CMK (cell line): ENCODE measurements at regions not wholly inside any gene's neighbourhood (a gene's known extent, or its start where the extent isn't known, plus 50 kb on each side); places are given as distances from the start of the nearest gene placed in this dataset.
"Not testable (repeated sequence)": the region's sequence is repeated elsewhere in the genome, so short reads cannot be mapped to it uniquely, and the experiment has no call there.

Experiments used
- DNase-seq: peaks from one replicate; pipeline ENCODE4 v3.0.0-alpha.2; 2010; ENCODE audit warnings: low read depth

DNA sequence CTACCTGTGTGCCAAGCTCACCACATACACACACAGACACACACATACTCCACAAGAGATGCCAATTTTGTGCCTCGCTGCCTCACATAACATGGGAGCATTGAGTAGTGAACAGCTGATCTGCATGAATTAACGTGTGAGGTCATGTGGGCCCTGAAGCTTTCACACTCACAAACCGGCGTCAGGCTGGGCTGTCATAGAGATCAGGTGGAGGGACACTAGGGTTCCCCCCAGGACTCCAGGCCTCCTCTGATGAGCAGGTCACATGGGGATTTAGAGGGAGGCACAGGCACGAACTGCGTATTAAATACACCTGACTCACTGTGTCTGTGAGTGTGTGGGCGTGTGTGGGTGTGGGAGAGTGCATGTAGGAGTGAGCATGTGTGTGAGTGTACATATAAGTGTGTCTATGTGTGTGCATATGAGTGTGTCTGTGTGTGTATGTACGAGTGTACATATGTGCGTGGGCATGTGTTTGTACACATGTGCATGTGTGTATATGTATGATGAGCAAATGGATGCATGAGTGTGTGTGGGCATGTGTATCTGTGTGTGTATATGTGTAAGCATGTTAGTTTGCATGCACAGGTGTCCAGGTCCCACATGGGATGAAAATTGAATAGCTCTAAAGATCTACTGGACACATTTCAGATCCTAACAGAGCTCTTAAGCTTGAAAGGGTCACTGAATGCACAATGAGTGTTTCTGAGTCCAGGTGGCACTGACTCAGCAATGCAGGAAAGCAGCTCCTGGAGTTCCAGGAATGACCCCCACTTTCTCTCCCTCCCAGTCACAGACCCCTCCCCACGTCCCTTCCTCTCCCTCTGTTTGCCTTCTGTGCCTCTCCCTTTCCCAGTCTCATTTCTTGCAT is 336.6 kb downstream of the PREX1 start:
- DNase-seq = no peak

- DNase-seq = not testable (repeated sequence)
Measured at GRCh38 chr20:48490341-48490740, 337.5 kb downstream of the PREX1 start.

DNA sequence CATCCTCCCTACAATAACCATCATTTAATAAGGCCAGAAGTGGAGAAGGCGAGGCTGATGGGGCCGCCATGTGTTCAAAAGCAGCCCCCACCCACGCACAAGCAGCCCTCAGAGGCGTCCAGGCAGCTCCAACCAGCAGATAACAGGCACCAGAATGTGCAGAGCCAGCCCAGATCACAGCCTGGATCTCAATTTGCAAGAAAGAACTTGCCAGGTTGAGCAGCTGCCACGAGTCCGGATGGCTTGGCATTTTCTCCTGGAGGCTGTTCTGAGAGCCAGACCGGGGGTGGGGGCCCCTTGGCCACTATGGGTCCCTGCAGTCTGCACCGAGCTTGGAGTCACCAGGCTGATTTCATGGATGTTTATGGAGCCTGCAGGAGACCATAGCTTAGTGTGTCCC is 338.1 kb downstream of the PREX1 start:
- no peak for DNase-seq

DNA sequence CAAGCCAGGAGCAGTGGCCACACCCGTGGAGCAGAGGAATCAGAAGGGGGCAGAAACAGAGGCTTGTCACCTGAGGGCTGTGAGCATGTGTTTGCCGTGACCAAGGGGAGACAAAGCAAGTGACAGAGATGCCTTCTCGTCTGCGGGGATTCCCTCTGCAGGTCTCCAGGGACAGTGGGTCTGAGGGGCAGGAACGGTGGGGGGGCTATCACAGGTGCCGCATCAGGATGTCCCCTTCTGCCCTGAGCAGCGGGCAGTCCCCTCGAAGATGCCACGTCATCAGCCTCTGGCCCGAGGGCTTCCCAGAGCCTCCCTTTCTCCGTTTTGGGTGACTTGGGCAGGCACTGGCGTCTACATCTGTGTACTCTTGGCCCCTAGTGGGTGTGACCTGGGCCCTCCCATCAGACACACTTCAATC is 338.7 kb downstream of the PREX1 start:
- no peak for DNase-seq

- DNase-seq = not testable (repeated sequence)
Measured at GRCh38 chr20:48488334-48489034, 339.3 kb downstream of the PREX1 start.

DNA sequence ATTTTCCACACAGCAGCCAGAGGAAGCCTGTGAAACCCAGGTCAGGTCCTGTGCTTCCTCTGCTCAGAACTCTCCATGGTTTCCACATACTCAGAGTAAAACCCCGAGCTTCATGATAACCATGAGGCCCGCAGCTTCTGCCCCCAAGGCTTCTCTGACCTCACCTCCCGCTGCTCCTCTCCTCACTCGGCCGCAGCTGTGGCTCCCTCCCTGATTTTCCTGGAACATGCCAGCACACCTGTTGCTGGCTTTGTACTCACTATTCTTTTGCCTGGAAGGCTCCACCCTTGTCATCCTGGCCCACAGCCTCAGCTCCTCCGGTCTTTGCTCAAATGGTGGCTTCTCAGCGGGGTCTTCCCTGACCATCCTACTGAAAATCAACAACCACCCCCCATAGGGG is 341.7 kb downstream of the PREX1 start:
- DNase-seq = no peak

- not testable (repeated sequence) for DNase-seq
Measured at GRCh38 chr20:48485153-48485552, 342.6 kb downstream of the PREX1 start.

- no peak for DNase-seq
Measured at GRCh38 chr20:48483334-48484066, 344.3 kb downstream of the PREX1 start.

DNA sequence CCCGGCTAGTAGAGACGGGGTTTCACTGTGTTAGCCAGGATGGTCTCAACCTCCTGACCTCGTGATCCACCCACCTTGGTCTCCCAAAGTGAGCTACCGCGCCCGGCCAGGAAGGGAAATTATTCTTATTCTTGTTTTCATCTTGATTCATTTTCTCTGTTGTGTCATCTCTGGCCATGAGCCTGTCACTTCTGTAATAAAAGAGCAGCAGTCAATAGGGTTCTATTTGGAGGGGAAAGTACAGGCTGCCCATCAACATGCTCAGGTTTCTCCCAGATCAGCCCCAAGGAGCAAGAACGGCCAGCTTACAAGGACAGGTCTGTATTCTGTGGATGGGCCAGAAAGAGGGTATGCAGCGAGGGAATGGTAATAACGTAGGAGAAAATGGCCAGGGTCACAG is 345.0 kb downstream of the PREX1 start:
- no peak for DNase-seq

- no peak for DNase-seq
Measured at GRCh38 chr20:48480216-48480772, 347.5 kb downstream of the PREX1 start.

- no peak for DNase-seq
Measured at GRCh38 chr20:48478806-48479585, 348.8 kb downstream of the PREX1 start.

- no peak for DNase-seq
Measured at GRCh38 chr20:48478370-48478769, 349.4 kb downstream of the PREX1 start.

DNA sequence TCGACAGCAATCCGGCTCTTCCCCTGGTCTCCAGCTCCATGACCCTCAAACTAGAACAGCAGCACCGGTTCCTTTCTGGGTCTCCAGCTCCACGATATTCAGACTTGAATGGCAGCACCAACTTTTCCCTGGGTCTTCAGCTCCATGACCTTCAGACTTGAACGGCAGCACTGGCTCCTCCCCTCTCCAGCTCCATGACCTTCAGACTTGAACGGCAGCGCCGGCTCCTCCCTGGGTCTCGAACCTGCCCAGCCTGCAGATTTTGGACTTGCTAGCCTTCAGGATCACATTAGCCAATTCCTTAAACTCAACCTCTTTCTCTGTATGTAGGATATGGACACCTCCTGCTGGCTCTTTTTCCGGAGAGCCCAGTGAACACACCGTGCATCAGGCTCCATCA is 350.9 kb downstream of the PREX1 start:
- DNase-seq = no peak

GRCh38 chr20:48474022-48474421 is 353.8 kb downstream of the PREX1 start:
- DNase-seq = no peak

DNA sequence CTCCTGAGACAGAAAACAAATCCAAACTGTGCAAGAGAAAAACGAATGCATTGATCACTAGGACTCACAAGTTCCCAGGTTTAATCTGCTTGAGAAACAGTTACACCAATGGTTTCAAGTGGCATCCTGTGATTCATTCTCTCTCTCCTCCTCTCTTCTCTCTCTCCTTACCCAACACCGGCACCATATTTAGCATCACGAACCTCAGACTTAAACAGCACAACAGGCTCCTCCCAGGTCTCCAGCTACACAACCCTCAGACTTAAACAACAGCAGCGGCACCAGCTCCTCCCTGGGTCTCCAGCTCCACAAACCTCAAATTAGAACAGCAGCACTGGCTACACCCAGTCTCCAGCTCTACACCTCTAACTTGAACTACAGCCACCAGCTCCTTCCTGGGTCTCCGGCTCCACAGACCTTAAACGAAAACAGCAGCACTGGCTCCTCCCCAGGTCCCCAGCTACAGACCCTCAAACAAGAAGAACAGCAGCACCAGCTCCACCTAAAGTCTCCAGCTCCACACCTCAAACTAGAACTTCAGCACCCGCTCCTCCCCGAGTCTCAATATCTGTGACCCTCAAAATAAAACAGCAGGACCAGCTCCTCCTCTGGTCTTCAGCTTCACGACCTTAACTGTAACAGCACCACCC is 355.9 kb downstream of the PREX1 start:
- no peak for DNase-seq

DNA sequence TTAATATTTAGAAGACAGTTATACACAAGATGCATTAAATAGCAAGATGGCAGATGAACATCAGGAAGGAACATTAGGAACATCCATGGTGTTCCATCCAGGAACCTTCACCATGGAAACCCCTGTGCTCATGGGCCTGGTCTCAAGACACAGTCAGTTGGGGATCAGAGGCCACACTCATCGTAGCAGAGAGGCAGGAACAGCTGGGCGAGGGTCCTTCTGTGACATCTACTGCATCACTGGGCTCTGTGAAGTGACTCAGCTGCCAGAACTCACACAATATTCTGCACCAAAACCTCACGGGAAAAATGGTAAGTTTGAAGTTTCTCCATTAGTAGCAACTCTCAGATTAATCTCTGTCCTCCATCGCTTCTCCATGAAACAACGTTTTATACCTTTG is 356.6 kb downstream of the PREX1 start:
- DNase-seq = no peak

GRCh38 chr20:48470141-48470540 is 357.7 kb downstream of the PREX1 start:
- DNase-seq = no peak

DNA sequence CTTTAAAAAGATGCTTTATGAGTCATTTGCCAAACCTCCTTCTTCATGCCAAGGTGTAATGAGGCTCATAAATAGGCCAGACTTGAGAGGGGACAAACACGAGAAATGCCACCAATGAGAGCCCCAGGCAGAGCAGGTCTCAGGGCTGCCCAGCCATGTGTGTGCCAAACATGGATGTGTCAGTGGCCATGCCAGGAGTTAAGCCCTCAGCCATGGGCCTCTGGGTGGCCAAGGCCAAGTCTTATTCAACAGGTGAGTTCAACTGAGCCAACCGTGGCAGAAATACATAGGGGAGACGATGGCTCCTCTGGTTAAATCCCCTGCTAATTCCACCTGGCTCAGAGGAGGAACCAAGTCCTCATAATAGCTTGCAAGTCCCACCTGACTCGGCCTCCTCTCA is 358.8 kb downstream of the PREX1 start:
- no peak for DNase-seq

DNA sequence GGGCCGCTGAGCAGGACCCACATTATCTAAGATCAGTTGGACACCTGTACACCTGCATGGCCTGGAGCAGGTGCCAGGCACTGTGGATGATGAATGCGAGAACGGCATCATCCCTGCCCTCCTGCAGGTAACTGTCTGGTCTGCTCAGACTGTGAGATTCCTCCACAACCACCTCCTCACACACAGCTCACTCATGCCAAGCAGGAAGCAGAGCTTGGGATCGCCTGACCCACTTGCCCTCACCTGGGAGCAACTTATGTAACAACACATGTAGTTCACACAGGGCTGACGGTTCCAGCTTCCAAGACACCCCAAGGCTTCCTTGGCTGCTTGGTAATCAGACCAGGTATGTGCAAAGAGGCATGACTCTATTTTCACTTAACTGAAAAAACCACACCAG is 359.2 kb downstream of the PREX1 start:
- DNase-seq = no peak

- DNase-seq = peak; percentile 83
Measured at GRCh38 chr20:48467622-48468021, 360.2 kb downstream of the PREX1 start.

- DNase-seq = no peak
Measured at GRCh38 chr20:48465271-48465670, 362.5 kb downstream of the PREX1 start.
